ENCODE measurements at regions not wholly inside any gene's neighbourhood (a gene's known extent, or its start where the extent isn't known, plus 50 kb on each side); places are given as distances from the start of the nearest gene placed in this dataset.

DNA sequence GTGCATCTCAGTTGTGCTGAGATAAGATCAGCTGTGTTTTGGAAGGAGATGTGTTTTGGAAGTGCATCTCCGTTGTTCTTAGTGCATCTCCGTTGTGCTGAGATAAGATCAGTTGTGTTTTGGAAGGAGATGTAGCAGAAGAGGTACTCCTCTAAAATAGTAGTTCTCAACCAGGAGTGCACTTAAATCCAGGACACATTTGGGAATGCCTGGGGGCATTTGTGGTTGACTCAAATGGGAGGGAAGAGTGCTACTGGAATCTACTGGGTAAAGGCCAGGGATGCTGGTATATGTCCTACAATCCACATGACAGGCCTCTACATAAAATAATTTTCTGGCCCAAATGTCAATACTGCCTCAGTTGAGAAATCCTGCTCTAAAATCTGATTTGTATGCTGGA is 70.8 kb upstream of the CHRDL1 start (continued):
- TF ChIP-seq, protein P1, sequence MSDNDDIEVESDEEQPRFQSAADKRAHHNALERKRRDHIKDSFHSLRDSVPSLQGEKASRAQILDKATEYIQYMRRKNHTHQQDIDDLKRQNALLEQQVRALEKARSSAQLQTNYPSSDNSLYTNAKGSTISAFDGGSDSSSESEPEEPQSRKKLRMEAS (IDR thresholded peaks at IDR 0.05) = no peak
- TF ChIP-seq, protein P2, sequence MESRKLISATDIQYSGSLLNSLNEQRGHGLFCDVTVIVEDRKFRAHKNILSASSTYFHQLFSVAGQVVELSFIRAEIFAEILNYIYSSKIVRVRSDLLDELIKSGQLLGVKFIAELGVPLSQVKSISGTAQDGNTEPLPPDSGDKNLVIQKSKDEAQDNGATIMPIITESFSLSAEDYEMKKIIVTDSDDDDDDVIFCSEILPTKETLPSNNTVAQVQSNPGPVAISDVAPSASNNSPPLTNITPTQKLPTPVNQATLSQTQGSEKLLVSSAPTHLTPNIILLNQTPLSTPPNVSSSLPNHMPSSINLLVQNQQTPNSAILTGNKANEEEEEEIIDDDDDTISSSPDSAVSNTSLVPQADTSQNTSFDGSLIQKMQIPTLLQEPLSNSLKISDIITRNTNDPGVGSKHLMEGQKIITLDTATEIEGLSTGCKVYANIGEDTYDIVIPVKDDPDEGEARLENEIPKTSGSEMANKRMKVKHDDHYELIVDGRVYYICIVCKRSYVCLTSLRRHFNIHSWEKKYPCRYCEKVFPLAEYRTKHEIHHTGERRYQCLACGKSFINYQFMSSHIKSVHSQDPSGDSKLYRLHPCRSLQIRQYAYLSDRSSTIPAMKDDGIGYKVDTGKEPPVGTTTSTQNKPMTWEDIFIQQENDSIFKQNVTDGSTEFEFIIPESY (IDR thresholded peaks at IDR 0.05; ENCODE audit: extremely low read depth, insufficient replicate concordance, low read length) = no peak
- no peak for TF ChIP-seq CBX3 (IDR thresholded peaks at IDR 0.05; ENCODE audit: low read depth)

DNA sequence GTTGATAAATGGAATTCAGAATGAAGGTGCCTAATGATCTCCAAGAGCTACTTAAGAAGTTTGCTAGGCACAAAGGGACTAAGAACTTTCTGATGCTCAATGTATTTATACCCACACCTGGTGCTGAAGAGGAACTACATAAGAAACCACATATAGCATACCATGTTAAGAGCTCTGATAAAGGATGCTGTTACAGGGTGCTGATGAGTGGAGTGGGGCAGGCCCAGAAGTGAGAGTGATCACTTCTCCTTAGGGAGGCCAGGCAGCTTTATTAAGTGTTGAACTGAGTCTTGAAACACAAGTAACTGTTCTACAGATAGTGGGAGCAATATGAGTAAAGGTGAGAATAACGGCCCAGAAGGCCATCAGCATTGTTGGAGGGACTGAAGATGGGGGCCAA is 68.3 kb upstream of the CHRDL1 start:
- H3K4me3 ChIP-seq (replicated peaks in 1 of 2; ENCODE audit: low read depth in 1 of 2, low read length in 2 of 2) = no peak overlapping the region
- no peaks in the 10 kb centered on the region for H3K79me2 ChIP-seq (ENCODE audit: insufficient read depth, low read length)
- peaks cover 3% of the 10 kb centered on the region; the same call in 1 of the 2 replicates for H3K27me3 ChIP-seq (ENCODE audit: insufficient read depth, low read length)
- H3K27ac ChIP-seq (ENCODE audit: low read depth, low read length) = no peak overlapping the region
- ChIA-PET CTCF (no interaction called here), POLR2A (no interaction called here), RAD21 (ENCODE audit: low non-redundant PET in 1 of 2, low total read pairs in 2 of 2, uncharacterized antibody in 2 of 2, unreplicated experiment in 2 of 2) (no interaction called here)
- no peak overlapping the region for H3K9ac ChIP-seq (ENCODE audit: low read length)
- H3K9me2 ChIP-seq (ENCODE audit: insufficient read depth) = no peaks in the 10 kb centered on the region
- no peaks in the 10 kb centered on the region for H3K36me3 ChIP-seq (ENCODE audit: control insufficient read depth in 1 of 2, insufficient read depth in 2 of 2, low read length in 2 of 2)
- no peaks in the 10 kb centered on the region for H3K9me3 ChIP-seq (ENCODE audit: control insufficient read depth in 1 of 2, insufficient read depth in 1 of 2, low read depth in 1 of 2, low read length in 2 of 2)
- ATAC-seq = no peak
- H3K4me1 ChIP-seq (ENCODE audit: control insufficient read depth in 1 of 2, insufficient read depth in 2 of 2, low read length in 2 of 2) = no peaks in the 10 kb centered on the region
- no peak overlapping the region for H2AFZ ChIP-seq (ENCODE audit: low read depth, low read length, poor library complexity, severe bottlenecking)
- no peaks in the 10 kb centered on the region for H4K20me1 ChIP-seq (ENCODE audit: insufficient read depth)
- BruUV-seq (replicated peaks) = no TSS peak
- no peak for DNase-seq (ENCODE audit: low read depth, low spot score)
- no peak overlapping the region for H3K4me2 ChIP-seq (ENCODE audit: low read length)
- intact Hi-C loops (cut with micrococcal nuclease) = no loop called here
- TF ChIP-seq RAD21 (IDR thresholded peaks at IDR 0.05; ENCODE audit: low read depth) (no peak), EZH2 (IDR thresholded peaks at IDR 0.05) (no peak), SRF (IDR thresholded peaks at IDR 0.05; ENCODE audit: low read depth) (no peak), EGR1 (IDR thresholded peaks at IDR 0.05; ENCODE audit: low read depth) (no peak), ZFX (IDR thresholded peaks at IDR 0.05) (no peak), JUND (IDR thresholded peaks at IDR 0.05) (no peak), TCF7L2 (IDR thresholded peaks at IDR 0.05; ENCODE audit: borderline replicate concordance, extremely low read depth, insufficient read depth, insufficient read length) (no peak), POLR2A (IDR thresholded peaks at IDR 0.05; ENCODE audit: borderline replicate concordance, extremely low read depth, insufficient read depth, insufficient read length) (no peak), ELF1 (IDR thresholded peaks at IDR 0.05; ENCODE audit: borderline replicate concordance, low read depth) (no peak), SIN3A (IDR thresholded peaks at IDR 0.05; ENCODE audit: low read depth) (no peak), FOSL1 (IDR thresholded peaks at IDR 0.05; ENCODE audit: low read depth) (no peak), CBX3 (IDR thresholded peaks at IDR 0.05; ENCODE audit: low read depth) (no peak), CEBPB (IDR thresholded peaks at IDR 0.05; ENCODE audit: low read depth) (no peak)
- TF ChIP-seq, protein P3, sequence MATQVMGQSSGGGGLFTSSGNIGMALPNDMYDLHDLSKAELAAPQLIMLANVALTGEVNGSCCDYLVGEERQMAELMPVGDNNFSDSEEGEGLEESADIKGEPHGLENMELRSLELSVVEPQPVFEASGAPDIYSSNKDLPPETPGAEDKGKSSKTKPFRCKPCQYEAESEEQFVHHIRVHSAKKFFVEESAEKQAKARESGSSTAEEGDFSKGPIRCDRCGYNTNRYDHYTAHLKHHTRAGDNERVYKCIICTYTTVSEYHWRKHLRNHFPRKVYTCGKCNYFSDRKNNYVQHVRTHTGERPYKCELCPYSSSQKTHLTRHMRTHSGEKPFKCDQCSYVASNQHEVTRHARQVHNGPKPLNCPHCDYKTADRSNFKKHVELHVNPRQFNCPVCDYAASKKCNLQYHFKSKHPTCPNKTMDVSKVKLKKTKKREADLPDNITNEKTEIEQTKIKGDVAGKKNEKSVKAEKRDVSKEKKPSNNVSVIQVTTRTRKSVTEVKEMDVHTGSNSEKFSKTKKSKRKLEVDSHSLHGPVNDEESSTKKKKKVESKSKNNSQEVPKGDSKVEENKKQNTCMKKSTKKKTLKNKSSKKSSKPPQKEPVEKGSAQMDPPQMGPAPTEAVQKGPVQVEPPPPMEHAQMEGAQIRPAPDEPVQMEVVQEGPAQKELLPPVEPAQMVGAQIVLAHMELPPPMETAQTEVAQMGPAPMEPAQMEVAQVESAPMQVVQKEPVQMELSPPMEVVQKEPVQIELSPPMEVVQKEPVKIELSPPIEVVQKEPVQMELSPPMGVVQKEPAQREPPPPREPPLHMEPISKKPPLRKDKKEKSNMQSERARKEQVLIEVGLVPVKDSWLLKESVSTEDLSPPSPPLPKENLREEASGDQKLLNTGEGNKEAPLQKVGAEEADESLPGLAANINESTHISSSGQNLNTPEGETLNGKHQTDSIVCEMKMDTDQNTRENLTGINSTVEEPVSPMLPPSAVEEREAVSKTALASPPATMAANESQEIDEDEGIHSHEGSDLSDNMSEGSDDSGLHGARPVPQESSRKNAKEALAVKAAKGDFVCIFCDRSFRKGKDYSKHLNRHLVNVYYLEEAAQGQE (IDR thresholded peaks at IDR 0.05; ENCODE audit: low read depth) = no peak
- TF ChIP-seq, protein P1 (IDR thresholded peaks at IDR 0.05) = no peak
- TF ChIP-seq, protein P4, sequence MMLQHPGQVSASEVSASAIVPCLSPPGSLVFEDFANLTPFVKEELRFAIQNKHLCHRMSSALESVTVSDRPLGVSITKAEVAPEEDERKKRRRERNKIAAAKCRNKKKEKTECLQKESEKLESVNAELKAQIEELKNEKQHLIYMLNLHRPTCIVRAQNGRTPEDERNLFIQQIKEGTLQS (IDR thresholded peaks at IDR 0.05) = no peak
- TF ChIP-seq, protein P5, sequence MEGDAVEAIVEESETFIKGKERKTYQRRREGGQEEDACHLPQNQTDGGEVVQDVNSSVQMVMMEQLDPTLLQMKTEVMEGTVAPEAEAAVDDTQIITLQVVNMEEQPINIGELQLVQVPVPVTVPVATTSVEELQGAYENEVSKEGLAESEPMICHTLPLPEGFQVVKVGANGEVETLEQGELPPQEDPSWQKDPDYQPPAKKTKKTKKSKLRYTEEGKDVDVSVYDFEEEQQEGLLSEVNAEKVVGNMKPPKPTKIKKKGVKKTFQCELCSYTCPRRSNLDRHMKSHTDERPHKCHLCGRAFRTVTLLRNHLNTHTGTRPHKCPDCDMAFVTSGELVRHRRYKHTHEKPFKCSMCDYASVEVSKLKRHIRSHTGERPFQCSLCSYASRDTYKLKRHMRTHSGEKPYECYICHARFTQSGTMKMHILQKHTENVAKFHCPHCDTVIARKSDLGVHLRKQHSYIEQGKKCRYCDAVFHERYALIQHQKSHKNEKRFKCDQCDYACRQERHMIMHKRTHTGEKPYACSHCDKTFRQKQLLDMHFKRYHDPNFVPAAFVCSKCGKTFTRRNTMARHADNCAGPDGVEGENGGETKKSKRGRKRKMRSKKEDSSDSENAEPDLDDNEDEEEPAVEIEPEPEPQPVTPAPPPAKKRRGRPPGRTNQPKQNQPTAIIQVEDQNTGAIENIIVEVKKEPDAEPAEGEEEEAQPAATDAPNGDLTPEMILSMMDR (IDR thresholded peaks at IDR 0.05 in 2 of 3, conservative IDR thresholded peaks at IDR 0.05 in 1 of 3; ENCODE audit: borderline replicate concordance in 1 of 3, insufficient read depth in 1 of 3, low read depth in 2 of 3, low read length in 2 of 3) = no peak
